ENCODE measurements at regions not wholly inside any gene's neighbourhood (a gene's known extent, or its start where the extent isn't known, plus 50 kb on each side); places are given as distances from the start of the nearest gene placed in this dataset.

- TF ChIP-seq CTCF (IDR thresholded peaks at IDR 0.05): no peak
- no peak for TF ChIP-seq REST (IDR thresholded peaks at IDR 0.05; ENCODE audit: low read depth, low read length)
- TF ChIP-seq POLR2AphosphoS5 (IDR thresholded peaks at IDR 0.05; ENCODE audit: low read depth, low read length): no peak
- no peak for TF ChIP-seq SMC3 (IDR thresholded peaks at IDR 0.05; ENCODE audit: low read depth, low read length)
- no peak for TF ChIP-seq GABPA (IDR thresholded peaks at IDR 0.05; ENCODE audit: low read depth)
- no peak for TF ChIP-seq EP300 (IDR thresholded peaks at IDR 0.05; ENCODE audit: borderline replicate concordance in 1 of 2, low read depth in 1 of 2, low read length in 1 of 2)
- no peak for TF ChIP-seq CHD2 (IDR thresholded peaks at IDR 0.05; ENCODE audit: low read length, partially characterized antibody)
- TF ChIP-seq YY1 (IDR thresholded peaks at IDR 0.05; ENCODE audit: low read depth): no peak
- TF ChIP-seq, protein P1, sequence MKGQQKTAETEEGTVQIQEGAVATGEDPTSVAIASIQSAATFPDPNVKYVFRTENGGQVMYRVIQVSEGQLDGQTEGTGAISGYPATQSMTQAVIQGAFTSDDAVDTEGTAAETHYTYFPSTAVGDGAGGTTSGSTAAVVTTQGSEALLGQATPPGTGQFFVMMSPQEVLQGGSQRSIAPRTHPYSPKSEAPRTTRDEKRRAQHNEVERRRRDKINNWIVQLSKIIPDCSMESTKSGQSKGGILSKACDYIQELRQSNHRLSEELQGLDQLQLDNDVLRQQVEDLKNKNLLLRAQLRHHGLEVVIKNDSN (IDR thresholded peaks at IDR 0.05; ENCODE audit: borderline replicate concordance, low read depth): no peak
- no peak for TF ChIP-seq TEAD4 (IDR thresholded peaks at IDR 0.05; ENCODE audit: borderline replicate concordance, insufficient read depth)
- no peak for TF ChIP-seq JUND (IDR thresholded peaks at IDR 0.05)
- TF ChIP-seq, protein P2, sequence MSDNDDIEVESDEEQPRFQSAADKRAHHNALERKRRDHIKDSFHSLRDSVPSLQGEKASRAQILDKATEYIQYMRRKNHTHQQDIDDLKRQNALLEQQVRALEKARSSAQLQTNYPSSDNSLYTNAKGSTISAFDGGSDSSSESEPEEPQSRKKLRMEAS (IDR thresholded peaks at IDR 0.05; ENCODE audit: low read depth): no peak
- TF ChIP-seq TAF1 (IDR thresholded peaks at IDR 0.05; ENCODE audit: borderline replicate concordance, low read depth, low read length): no peak
- no peak for TF ChIP-seq SIN3A (IDR thresholded peaks at IDR 0.05; ENCODE audit: borderline replicate concordance, low read depth, low read length)
Measured at GRCh38 chr15:79608066-79608864, 176.1 kb downstream of the MINAR1 start.
